ENCODE measurements at regions not wholly inside any gene's neighbourhood (a gene's known extent, or its start where the extent isn't known, plus 50 kb on each side); places are given as distances from the start of the nearest gene placed in this dataset.

- TF ChIP-seq CTCF (IDR thresholded peaks at IDR 0.05; ENCODE audit: low read depth, low read length, missing input control) (no peak), REST (IDR thresholded peaks at IDR 0.05) (no peak), YY1 (IDR thresholded peaks at IDR 0.05) (no peak), HNF4A (conservative IDR thresholded peaks at IDR 0.05) (no peak), RAD21 (IDR thresholded peaks at IDR 0.05) (no peak), NR2F2 (IDR thresholded peaks at IDR 0.05) (no peak), GABPA (IDR thresholded peaks at IDR 0.05 in 1 of 2, conservative IDR thresholded peaks at IDR 0.05 in 1 of 2) (no peak), TAF1 (conservative IDR thresholded peaks at IDR 0.05) (no peak)
- TF ChIP-seq, protein P1, sequence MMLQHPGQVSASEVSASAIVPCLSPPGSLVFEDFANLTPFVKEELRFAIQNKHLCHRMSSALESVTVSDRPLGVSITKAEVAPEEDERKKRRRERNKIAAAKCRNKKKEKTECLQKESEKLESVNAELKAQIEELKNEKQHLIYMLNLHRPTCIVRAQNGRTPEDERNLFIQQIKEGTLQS (IDR thresholded peaks at IDR 0.05): no peak
- TF ChIP-seq, protein P2, sequence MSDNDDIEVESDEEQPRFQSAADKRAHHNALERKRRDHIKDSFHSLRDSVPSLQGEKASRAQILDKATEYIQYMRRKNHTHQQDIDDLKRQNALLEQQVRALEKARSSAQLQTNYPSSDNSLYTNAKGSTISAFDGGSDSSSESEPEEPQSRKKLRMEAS (IDR thresholded peaks at IDR 0.05): no peak
Observed at GRCh38 chr6:90887764-90888163, 300.9 kb upstream of the MAP3K7 start.

All from liver (tissue), 3 donors.